ENCODE measurements at regions not wholly inside any gene's neighbourhood (a gene's known extent, or its start where the extent isn't known, plus 50 kb on each side); places are given as distances from the start of the nearest gene placed in this dataset.

- DNase-seq (ENCODE audit: extremely low spot score): no peak
- H3K9me3 ChIP-seq: no peaks in the 10 kb centered on the region
- 82% methylated on average over 4 of the region's 12 CpGs for WGBS
- no peaks in the 10 kb centered on the region for H3K36me3 ChIP-seq
- no peaks in the 10 kb centered on the region for H3K27me3 ChIP-seq
- no peak overlapping the region for H3K27ac ChIP-seq (replicated peaks in 1 of 4)
- H3K4me3 ChIP-seq: no peak overlapping the region
- TF ChIP-seq EP300 (IDR thresholded peaks at IDR 0.05): no peak
- TF ChIP-seq POLR2AphosphoS5 (IDR thresholded peaks at IDR 0.05): no peak
- TF ChIP-seq CTCF (IDR thresholded peaks at IDR 0.05): no peak
- no peak for TF ChIP-seq POLR2A (IDR thresholded peaks at IDR 0.05; ENCODE audit: low read depth)
- intact Hi-C loops (cut with DNase I): no loop called here
- H3K4me1 ChIP-seq: peaks cover 0 to 11% (median 0%) of the 10 kb centered on the region in 4 donors
These were observed 73.1 kb upstream of the CCDC112 start for GRCh38 chr5:115369430-115370144.

GRCh38 chr5:115366223-115366622, 69.8 kb upstream of the CCDC112 start:
- Histone ChIP-seq H3K4me3 (no peak overlapping the region), H3K27ac (replicated peaks in 1 of 4) (no peak overlapping the region), H3K4me1 (peaks cover 0 to 11% (median 0%) of the 10 kb centered on the region in 4 donors), H3K9me3 (no peaks in the 10 kb centered on the region), H3K36me3 (no peaks in the 10 kb centered on the region), H3K27me3 (no peaks in the 10 kb centered on the region)
- 52% methylated on average over 2 of the region's 2 CpGs for WGBS
- intact Hi-C loops (cut with DNase I): no loop called here
- TF ChIP-seq POLR2A (IDR thresholded peaks at IDR 0.05; ENCODE audit: low read depth) (no peak), EP300 (IDR thresholded peaks at IDR 0.05) (no peak), POLR2AphosphoS5 (IDR thresholded peaks at IDR 0.05) (no peak), CTCF (IDR thresholded peaks at IDR 0.05) (no peak)
- DNase-seq (ENCODE audit: extremely low spot score): no peak

GRCh38 chr5:115363879-115364278, 67.4 kb upstream of the CCDC112 start:
- intact Hi-C loops (cut with DNase I): no loop called here
- no peak for DNase-seq (ENCODE audit: extremely low spot score)

GRCh38 chr5:115360046-115360685, 63.7 kb upstream of the CCDC112 start:
- intact Hi-C loops (cut with DNase I): no loop called here
- no peak for TF ChIP-seq POLR2A (IDR thresholded peaks at IDR 0.05; ENCODE audit: low read depth)
- TF ChIP-seq POLR2AphosphoS5 (IDR thresholded peaks at IDR 0.05): no peak
- no peak for TF ChIP-seq CTCF (IDR thresholded peaks at IDR 0.05)
- no peak for TF ChIP-seq EP300 (IDR thresholded peaks at IDR 0.05)
- Histone ChIP-seq H3K9me3 (no peaks in the 10 kb centered on the region), H3K27me3 (no peaks in the 10 kb centered on the region), H3K4me3 (no peak overlapping the region), H3K27ac (replicated peaks in 1 of 4) (no peak overlapping the region), H3K36me3 (no peaks in the 10 kb centered on the region), H3K4me1 (peaks cover 0 to 3% (median 0%) of the 10 kb centered on the region in 4 donors)
- DNase-seq (ENCODE audit: extremely low spot score): no peak
- 74% methylated on average over 5 of the region's 5 CpGs for WGBS

More at GRCh38 chr5:115363879-115364278, 67.4 kb upstream of the CCDC112 start:
- H3K27me3 ChIP-seq: no peaks in the 10 kb centered on the region
- TF ChIP-seq POLR2AphosphoS5 (IDR thresholded peaks at IDR 0.05) (no peak), CTCF (IDR thresholded peaks at IDR 0.05) (no peak), EP300 (IDR thresholded peaks at IDR 0.05) (no peak), POLR2A (IDR thresholded peaks at IDR 0.05; ENCODE audit: low read depth) (no peak)
- H3K4me1 ChIP-seq: peaks cover 0 to 11% (median 0%) of the 10 kb centered on the region in 4 donors
- no peak overlapping the region for H3K27ac ChIP-seq (replicated peaks in 1 of 4)
- no peaks in the 10 kb centered on the region for H3K9me3 ChIP-seq
- 85% methylated on average over 4 of the region's 4 CpGs for WGBS
- H3K36me3 ChIP-seq: no peaks in the 10 kb centered on the region
- no peak overlapping the region for H3K4me3 ChIP-seq
